Keratinocyte (primary cell): ENCODE measurements at regions not wholly inside any gene's neighbourhood (a gene's known extent, or its start where the extent isn't known, plus 50 kb on each side); places are given as distances from the start of the nearest gene placed in this dataset.

Experiments
- DNase-seq: peaks from one replicate; pipeline ENCODE4 v3.0.0-alpha.2; 2011; ENCODE audit warnings: low read depth, missing footprints, low spot score
- FAIRE-seq: peaks from 2 replicates; lab custom pipeline; 2011; peaks lifted over from hg19 to GRCh38; lab: Jason Lieb, UNC
- H2AFZ ChIP-seq: 2 replicates; pipeline ENCODE4 v1.6.0; 2012; ENCODE audit warnings: low read length, control low read depth, inconsistent platforms; ENCODE audit not compliant: control insufficient read depth
- H3K27ac ChIP-seq: 2 replicates; pipeline ENCODE4 v1.5.1; 2011; ENCODE audit warnings: low read length; ENCODE audit not compliant: control insufficient read depth, insufficient read depth
- H3K27me3 ChIP-seq: 3 replicates; pipeline ENCODE4 v1.6.0; 2011; ENCODE audit warnings: low read length; ENCODE audit not compliant: control insufficient read depth, insufficient read depth; ENCODE audit errors: extremely low read depth
- H3K36me3 ChIP-seq, 2 experiments: 2 replicates in 1 of 2; 3 replicates in 1 of 2; pipeline ENCODE4 v1.5.1; 2011; ENCODE audit warnings: low read length in 2 of 2, mild to moderate bottlenecking in 1 of 2; ENCODE audit not compliant: control insufficient read depth in 2 of 2, insufficient read depth in 2 of 2; ENCODE audit errors: extremely low read depth in 1 of 2
- H3K4me1 ChIP-seq: 3 replicates; pipeline ENCODE4 v1.5.1; 2011; ENCODE audit warnings: low read length; ENCODE audit not compliant: control insufficient read depth, insufficient read depth; ENCODE audit errors: extremely low read depth
- H3K4me2 ChIP-seq: 3 replicates; pipeline ENCODE4 v1.6.0; 2011; ENCODE audit warnings: low read depth, low read length; ENCODE audit not compliant: control insufficient read depth, insufficient read depth; ENCODE audit errors: extremely low read depth
- H3K4me3 ChIP-seq, 3 experiments: fragments of 200-600 bp in 1 of 3; sonication (generic) in 1 of 3; 2 replicates in 2 of 3; 3 replicates in 1 of 3; pipeline ENCODE4 v1.5.1; 2011 to 2016; ENCODE audit warnings: low read length in 3 of 3, mild to moderate bottlenecking in 3 of 3, control low read depth in 2 of 3, inconsistent platforms in 1 of 3, low read depth in 1 of 3, mixed read lengths in 1 of 3, mixed run types in 1 of 3, moderate library complexity in 1 of 3; ENCODE audit not compliant: control insufficient read depth in 2 of 3, insufficient read depth in 2 of 3; ENCODE audit errors: extremely low read depth in 1 of 3
- H3K79me2 ChIP-seq: 2 replicates; pipeline ENCODE4 v1.6.0; 2012; ENCODE audit warnings: low read length; ENCODE audit not compliant: control insufficient read depth, insufficient read depth
- H3K9ac ChIP-seq: 3 replicates; pipeline ENCODE4 v1.6.0; 2011; ENCODE audit warnings: low read length; ENCODE audit not compliant: control insufficient read depth, insufficient read depth; ENCODE audit errors: extremely low read depth
- H3K9me1 ChIP-seq: 3 replicates; pipeline ENCODE4 v1.6.0; 2011; ENCODE audit warnings: low read length; ENCODE audit not compliant: control insufficient read depth, insufficient read depth; ENCODE audit errors: extremely low read depth
- H3K9me3 ChIP-seq: 2 replicates; pipeline ENCODE4 v1.5.1; 2012; ENCODE audit warnings: low read depth, low read length; ENCODE audit not compliant: control insufficient read depth
- H4K20me1 ChIP-seq: 3 replicates; pipeline ENCODE4 v1.6.0; 2011; ENCODE audit warnings: low read length; ENCODE audit not compliant: control insufficient read depth, insufficient read depth; ENCODE audit errors: extremely low read depth
- CTCF ChIP-seq, 3 experiments: IDR thresholded peaks in 1 of 3; conservative IDR thresholded peaks in 1 of 3; optimal IDR thresholded peaks in 1 of 3; 2 replicates in 2 of 3; 3 replicates in 1 of 3; pipeline versions ENCODE3 to v1.5.1; 2011; ENCODE audit warnings: low read length in 3 of 3, mild to moderate bottlenecking in 3 of 3, moderate library complexity in 2 of 3, control low read depth in 1 of 3, inconsistent platforms in 1 of 3; ENCODE audit not compliant: insufficient read depth in 2 of 3; ENCODE audit errors: extremely low read depth in 1 of 3
- EZH2 ChIP-seq: IDR thresholded peaks from one replicate; pipeline ENCODE4 v1.6.1; 2012; ENCODE audit warnings: inconsistent platforms, mild to moderate bottlenecking, low read length, moderate library complexity
- dilution Hi-C: fragments of 300-500 bp; cut with MboI; formaldehyde crosslinking; loops from one replicate; pipeline ENCODE4 v1.7.0; 2020; ENCODE audit warnings: low sequenced_read_pairs; ENCODE audit not compliant: extremely low pct_ligation_motif_present

DNA sequence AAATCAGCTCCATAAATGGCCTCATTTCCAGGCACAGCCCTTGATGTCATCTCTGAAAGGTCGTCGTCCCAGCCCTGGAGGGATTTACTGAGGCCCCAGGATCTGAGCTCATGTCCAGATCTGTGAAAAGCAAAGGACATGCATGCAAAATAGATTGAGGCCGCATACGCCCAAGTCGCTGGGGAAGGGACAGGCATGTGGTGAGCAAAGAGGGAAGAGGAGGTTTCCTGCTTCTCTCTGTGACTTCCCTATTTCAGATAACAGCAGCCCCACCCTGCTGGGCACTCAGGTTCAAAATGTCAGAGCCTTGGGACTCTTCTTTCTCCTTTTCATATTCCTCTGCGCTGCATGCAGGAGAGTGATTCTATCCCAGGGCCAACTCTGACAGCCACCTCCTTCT, 197.2 kb downstream of the ADSS2 start:
- no peaks in the 10 kb centered on the region for H3K4me1 ChIP-seq
- H3K9ac ChIP-seq: no peak overlapping the region
- H3K27me3 ChIP-seq: no peaks in the 10 kb centered on the region
- TF ChIP-seq CTCF (optimal IDR thresholded peaks at IDR 0.05 in 1 of 3, IDR thresholded peaks at IDR 0.05 in 1 of 3, conservative IDR thresholded peaks at IDR 0.05 in 1 of 3; ENCODE audit: extremely low read depth in 1 of 3, insufficient read depth in 2 of 3, low read length in 3 of 3) (no peak), EZH2 (no peak)
- H3K4me2 ChIP-seq: no peak overlapping the region
- H3K9me3 ChIP-seq: no peaks in the 10 kb centered on the region
- H3K79me2 ChIP-seq: no peaks in the 10 kb centered on the region
- no peaks in the 10 kb centered on the region for H3K9me1 ChIP-seq
- no peak overlapping the region for H2AFZ ChIP-seq
- H3K36me3 ChIP-seq: no peaks in the 10 kb centered on the region
- DNase-seq: no peak
- no peak for FAIRE-seq
- no peak overlapping the region for H3K27ac ChIP-seq
- no peak overlapping the region for H3K4me3 ChIP-seq
- no peaks in the 10 kb centered on the region for H4K20me1 ChIP-seq
- dilution Hi-C loops: no loop called here

DNA sequence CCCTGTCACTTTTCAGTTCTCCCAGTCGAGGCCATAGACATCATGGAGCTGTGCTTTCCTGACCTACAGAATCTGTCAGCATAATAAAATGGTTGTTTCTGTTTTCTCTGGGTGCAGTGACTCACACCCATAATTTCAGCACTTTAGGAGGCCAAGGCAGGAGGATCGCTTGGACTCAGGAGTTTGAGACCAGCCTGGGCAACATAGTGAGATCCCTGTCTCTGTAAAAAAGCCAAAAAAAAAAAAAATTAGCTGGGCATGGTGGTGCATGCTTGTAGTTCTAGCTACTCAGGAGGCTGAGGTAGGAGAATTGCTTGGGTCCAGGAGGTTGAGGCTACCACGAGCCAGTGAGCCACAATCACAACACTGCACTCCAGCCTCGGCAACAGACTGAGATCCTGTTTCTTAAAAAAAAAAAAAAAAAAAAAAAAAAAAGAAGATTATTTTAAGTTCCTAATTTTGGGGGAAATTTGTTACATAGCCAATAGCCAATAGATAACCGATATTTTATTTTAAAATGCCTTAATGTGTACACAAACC, 196.2 kb downstream of the ADSS2 start:
- no peak for TF ChIP-seq EZH2
- no peak for TF ChIP-seq CTCF (optimal IDR thresholded peaks at IDR 0.05 in 1 of 3, IDR thresholded peaks at IDR 0.05 in 1 of 3, conservative IDR thresholded peaks at IDR 0.05 in 1 of 3; ENCODE audit: extremely low read depth in 1 of 3, insufficient read depth in 2 of 3, low read length in 3 of 3)
- no peak for FAIRE-seq
- H3K27me3 ChIP-seq: no peaks in the 10 kb centered on the region

More for the DNA sequence above, 196.2 kb downstream of the ADSS2 start:
- dilution Hi-C loops: no loop called here
- no peak for DNase-seq
- Histone ChIP-seq H3K9me1 (no peaks in the 10 kb centered on the region), H3K36me3 (no peaks in the 10 kb centered on the region), H3K4me1 (no peaks in the 10 kb centered on the region), H3K4me3 (no peak overlapping the region), H4K20me1 (no peaks in the 10 kb centered on the region), H3K9me3 (no peaks in the 10 kb centered on the region), H2AFZ (no peak overlapping the region), H3K4me2 (no peak overlapping the region), H3K9ac (no peak overlapping the region), H3K27ac (no peak overlapping the region), H3K79me2 (no peaks in the 10 kb centered on the region)
